ENCODE measurements at regions not wholly inside any gene's neighbourhood (a gene's known extent, or its start where the extent isn't known, plus 50 kb on each side); places are given as distances from the start of the nearest gene placed in this dataset.
A peak's percentile ranks its signal among the peaks of the same experiment; 100 is the strongest.

DNA sequence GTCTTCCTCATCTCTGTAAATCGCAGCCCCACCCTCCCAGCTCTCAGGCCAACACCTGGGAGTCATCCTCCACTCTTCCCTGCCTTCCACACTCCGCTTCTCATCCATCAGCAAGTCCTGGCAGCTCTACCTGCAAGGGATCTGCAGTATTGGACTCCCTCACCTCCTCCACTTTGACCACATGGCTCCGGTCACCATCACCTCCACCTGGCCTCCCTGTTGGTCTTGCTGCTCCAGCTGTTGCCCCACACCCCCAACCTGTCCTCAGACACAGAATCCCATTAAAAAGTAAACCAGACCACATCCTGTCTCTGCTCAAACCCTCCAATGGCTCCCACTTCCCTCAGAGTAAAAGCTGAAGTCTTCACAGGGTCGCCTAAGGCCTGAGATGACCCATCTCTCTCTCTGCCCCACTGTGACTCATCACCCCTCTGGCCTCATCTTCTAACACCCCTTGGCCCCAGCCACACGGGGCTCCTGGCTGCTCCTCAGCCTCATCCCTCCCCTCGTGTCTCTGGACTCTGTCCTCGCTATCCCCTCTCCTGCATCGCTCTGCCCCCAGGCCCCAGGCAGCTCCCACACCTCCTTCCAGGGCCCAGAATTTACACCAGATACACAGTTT lies 185.1 kb upstream of the SULF2 start:
- no peak for DNase-seq

DNA sequence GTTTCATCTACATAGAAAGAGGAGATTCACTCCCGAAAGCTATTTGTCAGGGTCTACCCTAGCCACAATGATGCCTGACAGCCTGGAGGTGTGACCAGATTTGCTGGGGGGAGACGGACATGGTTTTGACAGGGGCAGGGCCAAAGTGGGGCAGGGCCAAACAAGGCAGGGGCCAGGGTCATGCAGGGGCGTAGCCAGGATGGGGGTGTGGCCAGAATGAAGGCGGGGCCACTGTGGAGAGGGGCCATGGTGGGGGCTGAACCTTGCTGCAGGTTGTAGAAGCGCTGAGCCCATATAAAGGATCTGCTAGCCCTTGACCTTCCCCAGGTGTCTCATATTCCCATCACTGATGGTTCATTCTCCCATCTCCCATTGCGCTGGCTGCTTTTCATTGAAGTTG lies 184.1 kb upstream of the SULF2 start:
- DNase-seq = no peak

- DNase-seq = no peak
Measured at GRCh38 chr20:47968541-47969310, 183.4 kb upstream of the SULF2 start.

DNA sequence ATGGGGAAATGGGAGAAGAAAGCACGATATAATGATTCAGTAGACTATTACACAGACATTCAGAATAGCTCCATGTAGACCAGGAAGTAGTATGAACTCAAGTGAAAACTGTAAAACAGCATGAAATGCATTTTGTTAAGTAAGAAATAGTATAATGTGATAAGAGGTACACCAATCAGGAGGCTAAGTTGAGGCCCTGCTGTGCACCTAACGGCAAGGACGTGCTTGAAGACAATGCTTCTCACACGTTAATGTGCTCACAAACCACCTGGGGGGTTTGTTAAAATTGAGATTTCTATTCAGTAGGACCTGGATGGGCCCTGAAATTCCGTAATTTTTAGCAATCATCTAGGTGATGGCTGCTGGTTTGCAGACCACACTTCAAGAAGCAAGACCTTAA lies 178.9 kb upstream of the SULF2 start:
- DNase-seq = no peak

DNA sequence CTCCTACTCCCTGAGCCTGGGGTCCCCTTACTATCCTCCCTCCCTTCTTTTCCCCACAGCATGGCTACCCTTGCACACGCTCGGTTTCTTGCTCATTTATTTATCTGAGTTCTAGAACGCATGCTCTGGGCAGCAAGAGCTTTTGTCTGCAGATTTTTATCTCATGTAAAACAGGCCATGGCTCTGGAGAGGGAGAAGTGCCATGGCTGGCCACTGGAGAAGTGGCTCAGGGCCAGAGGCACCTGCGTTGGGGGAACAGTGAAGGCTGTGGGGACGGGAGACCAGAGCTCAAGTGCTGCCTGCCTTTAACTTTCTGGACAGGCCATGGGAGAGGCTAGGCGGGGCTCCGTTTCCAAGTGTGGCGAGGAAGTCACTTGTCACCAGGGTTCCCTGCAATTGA lies 177.7 kb upstream of the SULF2 start:
- no peak for DNase-seq

- DNase-seq = no peak
Measured at GRCh38 chr20:47962286-47962963, 177.1 kb upstream of the SULF2 start.

GRCh38 chr20:47960769-47961541 lies 175.7 kb upstream of the SULF2 start:
- DNase-seq = no peak

- no peak for DNase-seq
Measured at GRCh38 chr20:47960277-47960676, 175.0 kb upstream of the SULF2 start.

DNA sequence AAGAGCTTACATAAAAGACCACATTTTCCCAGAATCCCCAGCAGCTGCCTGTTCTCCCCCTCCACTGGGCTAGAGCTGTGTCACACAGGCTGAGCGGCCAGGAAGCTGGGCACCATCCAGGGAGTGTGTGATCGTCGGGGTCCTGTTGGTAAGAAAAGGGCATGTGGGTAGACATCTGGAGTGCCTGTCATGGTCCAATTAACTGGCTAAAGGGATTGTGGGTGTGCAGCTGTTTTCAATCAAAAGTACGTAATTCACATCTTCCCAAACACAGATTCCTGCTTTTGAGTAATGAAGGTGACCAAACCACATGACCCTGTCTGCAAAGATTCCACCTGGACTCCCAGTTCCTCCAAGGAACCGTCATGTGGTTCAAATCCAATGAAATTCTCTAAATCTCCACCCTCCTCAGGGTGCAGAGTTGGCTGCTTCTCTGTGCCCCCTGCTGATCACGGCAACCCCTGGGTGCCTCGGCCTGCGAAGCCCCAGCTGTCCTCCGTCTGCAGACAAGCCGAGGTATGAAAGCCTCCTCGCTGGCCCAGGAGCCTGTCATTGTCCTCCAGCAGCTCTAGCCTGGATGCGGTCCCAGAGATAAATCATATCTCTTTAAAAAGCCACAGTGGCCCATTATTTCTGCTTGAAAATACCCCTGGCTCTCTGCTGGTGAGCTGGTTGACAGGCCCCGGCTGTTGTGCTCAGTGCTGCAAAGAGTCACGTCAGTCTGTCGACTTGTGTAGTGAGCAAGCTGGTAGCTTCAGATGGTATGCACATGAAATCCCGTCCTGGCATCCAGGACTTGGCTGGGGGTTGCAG lies 172.9 kb upstream of the SULF2 start:
- DNase-seq = peak; percentile 32 to 77

DNA sequence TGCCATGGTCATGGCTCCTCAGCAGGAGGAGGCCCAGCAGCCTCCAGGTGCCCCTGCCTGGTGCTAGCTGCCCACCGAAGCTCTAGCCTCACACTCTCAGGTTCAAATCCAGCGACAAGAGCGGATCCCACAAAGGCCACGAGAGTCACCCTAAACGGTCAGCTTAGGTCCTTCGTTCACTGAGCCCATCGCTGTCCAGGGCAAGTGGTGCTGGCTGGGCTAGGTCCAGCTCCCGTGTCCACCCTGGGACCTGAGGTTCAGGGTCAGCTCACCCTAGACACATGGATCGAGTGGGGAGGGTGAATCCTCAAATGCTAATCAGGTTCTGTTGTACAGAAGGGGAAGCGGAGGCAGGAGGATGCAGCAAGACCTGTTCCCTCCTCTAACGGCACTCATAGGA lies 171.9 kb upstream of the SULF2 start:
- DNase-seq = no peak

DNA sequence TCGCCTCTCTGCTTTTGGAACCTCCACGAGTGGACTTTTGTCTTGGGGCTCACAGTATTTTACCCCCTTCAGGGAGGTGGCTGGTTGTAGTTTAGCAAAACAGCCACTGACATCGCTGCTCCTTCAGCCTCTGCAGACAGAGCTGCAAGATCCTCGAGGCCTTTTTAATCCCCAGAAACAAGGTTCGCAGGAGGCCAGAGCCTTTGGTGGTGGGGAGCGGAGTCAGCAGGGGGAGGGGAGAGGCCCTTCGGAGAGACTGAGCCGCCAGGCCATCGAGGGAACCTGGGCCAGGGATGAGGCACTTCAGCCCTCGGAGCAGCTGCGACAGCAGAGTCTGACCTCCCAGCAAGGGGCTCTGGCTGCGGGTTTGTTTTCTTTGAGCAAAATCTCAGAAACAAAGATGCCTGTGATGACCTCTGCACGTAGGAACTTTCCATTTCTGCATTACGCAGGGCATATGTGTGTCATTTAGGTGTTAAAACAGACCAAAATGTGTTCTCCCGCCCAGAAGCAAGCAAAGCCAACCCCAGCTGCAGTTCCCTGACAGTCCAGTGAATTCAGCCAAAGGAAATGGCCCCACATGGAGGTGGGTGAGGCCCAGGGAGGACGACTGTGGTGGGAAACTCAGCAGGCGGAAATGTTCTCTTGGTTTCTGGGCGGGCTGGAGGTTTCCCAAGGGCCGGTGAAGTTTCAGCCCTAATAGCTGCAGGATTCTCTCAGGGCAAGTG lies 171.2 kb upstream of the SULF2 start:
- DNase-seq = no peak

DNA sequence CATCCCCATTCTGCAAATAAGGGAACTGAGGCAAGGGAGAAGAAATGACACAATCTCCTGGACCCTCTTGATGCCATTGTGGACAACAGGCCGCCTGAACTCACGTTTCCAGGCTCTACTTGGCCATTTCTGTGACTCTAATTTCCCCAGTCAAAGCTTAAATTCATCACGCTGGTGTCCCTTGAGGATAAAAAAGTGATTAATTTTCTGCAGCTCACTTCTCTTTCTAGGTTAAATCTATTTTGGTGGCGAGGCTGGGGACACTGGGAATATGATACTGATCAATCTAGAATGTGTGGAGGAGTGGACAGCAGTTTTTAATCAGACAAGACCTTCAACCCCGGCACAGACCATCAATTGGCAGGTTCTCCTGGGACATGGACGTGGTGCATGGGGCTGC lies 168.2 kb upstream of the SULF2 start:
- DNase-seq = no peak

- no peak for DNase-seq
Measured at GRCh38 chr20:47952023-47952564, 166.8 kb upstream of the SULF2 start.

- DNase-seq = no peak
Measured at GRCh38 chr20:47951521-47951971, 166.3 kb upstream of the SULF2 start.

DNA sequence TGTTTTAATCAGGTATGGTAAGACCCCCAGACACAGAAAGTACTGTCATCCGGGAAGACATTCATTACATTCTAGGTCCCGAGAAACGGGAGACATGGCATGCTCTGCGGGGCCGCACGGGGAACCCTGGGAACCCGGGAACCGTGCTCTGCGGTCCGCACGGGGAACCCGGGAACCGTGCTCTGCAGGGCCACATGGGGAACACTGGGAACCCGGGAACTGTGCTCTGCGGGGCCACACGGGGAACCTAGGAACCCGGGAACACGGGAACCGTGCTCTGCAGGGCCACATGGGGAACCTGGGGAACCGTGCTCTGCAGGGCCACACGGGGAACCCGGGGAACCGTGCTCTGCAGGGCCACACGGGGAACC lies 165.6 kb upstream of the SULF2 start:
- DNase-seq = no peak

- peak in 1 of 2 experiments; percentile 55 for DNase-seq
Measured at GRCh38 chr20:47950124-47950912, 165.0 kb upstream of the SULF2 start.

GRCh38 chr20:47949230-47949629 lies 163.9 kb upstream of the SULF2 start:
- DNase-seq = no peak

GRCh38 chr20:47944682-47945081 lies 159.4 kb upstream of the SULF2 start:
- DNase-seq = no peak

DNA sequence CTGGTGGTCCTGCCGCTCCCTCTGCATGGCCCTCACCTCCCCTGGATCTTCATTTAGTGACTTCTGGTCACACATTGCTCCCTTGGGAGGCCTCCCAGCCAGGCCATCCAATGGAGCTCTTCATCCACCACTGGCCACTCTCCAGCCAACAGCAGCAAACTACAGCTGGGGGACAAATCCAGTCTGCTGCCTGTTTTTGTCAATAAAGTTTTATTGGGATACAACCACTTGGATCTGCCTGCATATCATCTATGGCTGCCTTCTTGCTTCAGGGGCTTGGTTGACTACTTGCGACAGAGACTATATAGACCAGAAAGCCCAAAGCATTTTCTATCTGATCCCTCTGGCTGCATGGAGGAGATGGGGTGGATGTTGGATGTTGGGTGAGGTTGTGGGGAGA lies 156.6 kb upstream of the SULF2 start:
- no peak for DNase-seq

- no peak for DNase-seq
Measured at GRCh38 chr20:47940101-47940813, 155.0 kb upstream of the SULF2 start.
